HG03469 (cell line): ENCODE measurements at regions not wholly inside any gene's neighbourhood (a gene's known extent, or its start where the extent isn't known, plus 50 kb on each side); places are given as distances from the start of the nearest gene placed in this dataset.
"Not testable (repeated sequence)": the region's sequence is repeated elsewhere in the genome, so short reads cannot be mapped to it uniquely, and the experiment has no call there.

Experiments
- ATAC-seq: cut with Tn5 transposase; IDR thresholded peaks from one replicate; pipeline ENCODE4 v1.9.1; 2021; ENCODE audit warnings: mild to moderate bottlenecking, moderate library complexity, moderate number of reproducible peaks; ENCODE audit not compliant: unreplicated experiment

GRCh38 chr7:49438281-49438680, 335.2 kb upstream of the VWC2 start:
- no peak for ATAC-seq

- ATAC-seq: no peak
These were observed 329.9 kb upstream of the VWC2 start for GRCh38 chr7:49443515-49443914.

- no peak for ATAC-seq
These were observed 320.0 kb upstream of the VWC2 start for GRCh38 chr7:49453486-49453885.

- no peak for ATAC-seq
These were observed 294.0 kb upstream of the VWC2 start for GRCh38 chr7:49479441-49479840.

GRCh38 chr7:49479936-49480544, 293.4 kb upstream of the VWC2 start:
- no peak for ATAC-seq

GRCh38 chr7:49481075-49481474, 292.4 kb upstream of the VWC2 start:
- ATAC-seq: no peak

- ATAC-seq: peak; percentile 65
These were observed 290.3 kb upstream of the VWC2 start for GRCh38 chr7:49483142-49483541.

- no peak for ATAC-seq
These were observed 286.2 kb upstream of the VWC2 start for GRCh38 chr7:49486974-49487829.

- ATAC-seq: no peak
These were observed 285.7 kb upstream of the VWC2 start for GRCh38 chr7:49487830-49488140.

GRCh38 chr7:49488573-49488972, 284.9 kb upstream of the VWC2 start:
- ATAC-seq: no peak

- ATAC-seq: no peak
These were observed 276.0 kb upstream of the VWC2 start for GRCh38 chr7:49497471-49497870.

GRCh38 chr7:49500741-49501140, 272.7 kb upstream of the VWC2 start:
- ATAC-seq: no peak

GRCh38 chr7:49507206-49507605, 266.2 kb upstream of the VWC2 start:
- not testable (repeated sequence) for ATAC-seq

- ATAC-seq: no peak
These were observed 259.5 kb upstream of the VWC2 start for GRCh38 chr7:49513911-49514310.

GRCh38 chr7:49520951-49521350, 252.5 kb upstream of the VWC2 start:
- ATAC-seq: no peak

- ATAC-seq: no peak
These were observed 251.3 kb upstream of the VWC2 start for GRCh38 chr7:49522111-49522510.

- no peak for ATAC-seq
These were observed 249.6 kb upstream of the VWC2 start for GRCh38 chr7:49523870-49524269.

- ATAC-seq: no peak
These were observed 246.3 kb upstream of the VWC2 start for GRCh38 chr7:49527182-49527581.

- no peak for ATAC-seq
These were observed 243.0 kb upstream of the VWC2 start for GRCh38 chr7:49530481-49530880.

- no peak for ATAC-seq
These were observed 209.6 kb upstream of the VWC2 start for GRCh38 chr7:49563693-49564378.

GRCh38 chr7:49564379-49564714, 209.1 kb upstream of the VWC2 start:
- peak; percentile 83 for ATAC-seq

- no peak for ATAC-seq
These were observed 195.9 kb upstream of the VWC2 start for GRCh38 chr7:49577576-49577975.
